K562 (cell line): ENCODE measurements at regions not wholly inside any gene's neighbourhood (a gene's known extent, or its start where the extent isn't known, plus 50 kb on each side); places are given as distances from the start of the nearest gene placed in this dataset.

ENCODE experiments used
- ATAC-seq: fragments of 200-7000 bp; cut with Tn5 transposase; 3 replicates; pipeline ENCODE4 v1.9.1; 2020; ENCODE audit warnings: moderate library complexity
- BruUV-seq: library from RNA; stranded (reverse); fragments of 400-500 nt; replicated peaks from 2 replicates; lab custom pipeline; 2021; lab: Mats Ljungman, UMichigan
- CTCF ChIA-PET: fragments of 300-600 bp; formaldehyde crosslinking; extraction: SDS; loops from one replicate; lab custom pipeline; 2021; ENCODE audit warnings: low intra/inter-chr PET ratio; lab: Yijun Ruan, JAX
- POLR2A ChIA-PET: fragments of 300-600, 350-650 bp; sonication (Branson Sonifier 250); formaldehyde crosslinking; extraction: SDS; loops from one replicate; lab custom pipeline; 2021; ENCODE audit warnings: antibody characterized with exemption, inconsistent platforms; lab: Yijun Ruan, JAX
- DNase-seq, 4 experiments: peaks; one replicate each; pipeline versions ENCODE4 v3.0.0 to v3.0.0-alpha.2; 2011 to 2018; ENCODE audit warnings: low spot score in 3 of 4, mixed read lengths in 3 of 4; ENCODE audit errors: extremely low read depth in 1 of 4
- FAIRE-seq: peaks from 2 replicates; lab custom pipeline; 2011; peaks lifted over from hg19 to GRCh38; lab: Jason Lieb, UNC
- H2AFZ ChIP-seq: 2 replicates; pipeline ENCODE4 v1.6.0; 2011; ENCODE audit warnings: low read depth, low read length, control low read depth, inconsistent platforms
- H3K27ac ChIP-seq: fragments of 200-600 bp; 3 replicates; pipeline ENCODE4 v1.8.0; 2011; ENCODE audit warnings: low read depth, mild to moderate bottlenecking, control low read depth, inconsistent platforms, low read length, moderate library complexity, mixed read lengths; ENCODE audit errors: extremely low read depth
- H3K27me3 ChIP-seq, 2 experiments: fragments of 300-600 bp in 1 of 2; 2 replicates in 1 of 2; 3 replicates in 1 of 2; pipeline versions ENCODE4 v1.6.0 to v1.8.0; 2011; ENCODE audit warnings: inconsistent platforms in 2 of 2, low read length in 2 of 2, mild to moderate bottlenecking in 1 of 2, mixed read lengths in 1 of 2, moderate library complexity in 1 of 2; ENCODE audit not compliant: control insufficient read depth in 2 of 2, insufficient read depth in 2 of 2
- H3K36me3 ChIP-seq: fragments of 300-600 bp; 3 replicates; pipeline ENCODE4 v1.8.0; 2011; ENCODE audit warnings: mild to moderate bottlenecking, low read length, inconsistent platforms; ENCODE audit not compliant: control insufficient read depth, insufficient read depth
- H3K4me1 ChIP-seq, 2 experiments: fragments of 200-600 bp in 1 of 2; replicated peaks in 1 of 2; 2 replicates in 1 of 2; 3 replicates in 1 of 2; pipeline versions ENCODE4 v1.5.1 to v1.8.0; 2011; ENCODE audit warnings: inconsistent platforms in 2 of 2, low read length in 2 of 2, mild to moderate bottlenecking in 1 of 2, mixed read lengths in 1 of 2, moderate library complexity in 1 of 2; ENCODE audit not compliant: control insufficient read depth in 2 of 2, insufficient read depth in 2 of 2
- H3K4me2 ChIP-seq: 2 replicates; pipeline ENCODE4 v1.6.1; 2011; ENCODE audit warnings: low read length, control low read depth, inconsistent platforms, mixed read lengths; ENCODE audit not compliant: insufficient read depth
- H3K4me3 ChIP-seq: fragments of 200-600 bp; sonication (generic), shearing (Covaris generic); 2 replicates; pipeline ENCODE4 v1.5.1; 2016; ENCODE audit warnings: control low read depth, inconsistent platforms
- H3K79me2 ChIP-seq: fragments of 200-600 bp; 3 replicates; pipeline ENCODE4 v1.8.0; 2011; ENCODE audit warnings: low read length, inconsistent platforms; ENCODE audit not compliant: control insufficient read depth, insufficient read depth
- H3K9ac ChIP-seq, 2 experiments: 2 replicates each; pipeline versions ENCODE4 v1.6.0 to v1.6.1; 2011; ENCODE audit warnings: low read depth in 2 of 2, low read length in 2 of 2, control low read depth in 1 of 2, inconsistent platforms in 1 of 2, mild to moderate bottlenecking in 1 of 2, mixed read lengths in 1 of 2; ENCODE audit not compliant: insufficient read depth in 1 of 2
- H3K9me1 ChIP-seq: one replicate; pipeline ENCODE4 v1.6.0; 2011; ENCODE audit warnings: inconsistent platforms, mild to moderate bottlenecking, low read length, moderate library complexity; ENCODE audit not compliant: control insufficient read depth, insufficient read depth
- H3K9me3 ChIP-seq: replicated peaks from 2 replicates; pipeline ENCODE4 v1.5.1; 2011; ENCODE audit warnings: low read depth, low read length, inconsistent platforms; ENCODE audit not compliant: control insufficient read depth, insufficient read depth
- H4K20me1 ChIP-seq: replicated peaks from 2 replicates; pipeline ENCODE4 v1.6.1; 2011; ENCODE audit warnings: low read length, inconsistent platforms, mixed read lengths; ENCODE audit not compliant: control insufficient read depth, insufficient read depth
- CTBP1 ChIP-seq: fragments of 450-650 bp; IDR thresholded peaks from 2 replicates; pipeline ENCODE4 v1.6.1; 2016; ENCODE audit warnings: borderline replicate concordance
- ESRRA ChIP-seq: fragments of 450-650 bp; IDR thresholded peaks from 2 replicates; pipeline ENCODE4 v1.6.1; 2014; ENCODE audit warnings: low read depth, mild to moderate bottlenecking, moderate library complexity, borderline replicate concordance
- RFX1 ChIP-seq: fragments of 450-650 bp; IDR thresholded peaks from 2 replicates; pipeline ENCODE4 v1.6.1; 2016; ENCODE audit warnings: mild to moderate bottlenecking, moderate library complexity
- SRSF7 ChIP-seq: fragments of 200-400 bp; formaldehyde crosslinking; optimal IDR thresholded peaks from 2 replicates; pipeline ENCODE3; 2017; ENCODE audit warnings: mild to moderate bottlenecking, low read depth, low read length
- ZNF140 ChIP-seq: fragments of 250-450 bp; sonication (Bioruptor Pico); IDR thresholded peaks from 2 replicates; pipeline ENCODE4 v1.8.0; 2021; ENCODE audit warnings: moderate library complexity, mild to moderate bottlenecking, inconsistent platforms
- WGBS: fragments of 100-300 bp; shearing (Covaris generic); methylation state at CpG from one replicate; pipeline ENCODE4 v1.1.6; 2016; ENCODE audit warnings: low coverage, mixed read lengths; ENCODE audit not compliant: insufficient coverage; ENCODE audit errors: missing lambda C conversion rate; 5-methylcytosine and 5-hydroxymethylcytosine counted together
- in situ Hi-C: fragments of 300-500 bp; cut with MboI; formaldehyde crosslinking; loops from 4 replicates; pipeline ENCODE4 v1.15.0; 2018; ENCODE audit warnings: inconsistent platforms, mixed read lengths
- intact Hi-C: fragments of 100-400 bp; cut with micrococcal nuclease; formaldehyde crosslinking; loops from 2 replicates; pipeline ENCODE4 v1.14.2; 2022
- TF ChIP-seq, protein P1 (sequence below): fragments of 450-650 bp; formaldehyde crosslinking; IDR thresholded peaks from 2 replicates; pipeline ENCODE4 v1.4.0; 2020; ENCODE audit warnings: mild to moderate bottlenecking, moderate library complexity
- TF ChIP-seq, protein P2 (sequence below): fragments of 450-650 bp; formaldehyde crosslinking; IDR thresholded peaks from 2 replicates; pipeline ENCODE4 v1.4.0; 2022; ENCODE audit warnings: missing genetic modification characterization
- TF ChIP-seq, protein P3 (sequence below), 2 experiments: fragments of 450-650 bp in 1 of 2; sonication (generic) in 1 of 2; formaldehyde crosslinking; conservative IDR thresholded peaks; 2 replicates each; pipeline versions ENCODE4 v1.4.0 to v1.8.1; 2020 to 2022; ENCODE audit warnings: mild to moderate bottlenecking in 1 of 2, missing genetic modification reagents in 1 of 2
- TF ChIP-seq, protein P4 (sequence below): fragments of 450-650 bp; IDR thresholded peaks from 2 replicates; pipeline ENCODE4 v1.7.0; 2016; ENCODE audit warnings: borderline replicate concordance
- TF ChIP-seq, protein P5 (sequence below): fragments of 450-650 bp; IDR thresholded peaks from 2 replicates; pipeline ENCODE4 v1.6.1; 2016; ENCODE audit warnings: low read depth, mild to moderate bottlenecking, moderate library complexity

DNA sequence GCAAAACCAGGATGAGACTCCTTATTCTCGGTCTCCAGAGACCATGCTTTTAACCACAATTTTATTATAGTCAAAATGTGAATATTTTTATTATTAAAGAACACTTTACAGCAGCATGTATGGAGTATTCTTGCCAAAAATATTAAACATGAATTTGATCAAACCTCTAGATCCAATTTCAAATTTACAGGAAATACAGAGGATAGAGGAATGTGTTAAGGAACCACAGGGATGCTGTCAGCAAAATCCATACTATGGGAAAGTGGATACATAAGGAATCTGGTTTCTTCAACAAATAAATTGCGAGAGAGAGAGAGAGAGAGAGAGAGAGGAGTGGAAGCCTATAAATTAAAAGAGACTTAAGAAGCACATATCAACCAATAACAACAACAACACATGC lies 348.2 kb upstream of the NUDT12 start:
- Histone ChIP-seq H3K9ac (no peak overlapping the region), H2AFZ (no peak overlapping the region), H3K9me3 (no peaks in the 10 kb centered on the region), H4K20me1 (no peaks in the 10 kb centered on the region), H3K9me1 (no peaks in the 10 kb centered on the region), H3K4me1 (no peaks in the 10 kb centered on the region), H3K4me3 (no peak overlapping the region), H3K36me3 (no peaks in the 10 kb centered on the region), H3K4me2 (no peak overlapping the region), H3K79me2 (no peaks in the 10 kb centered on the region), H3K27me3 (no peaks in the 10 kb centered on the region), H3K27ac (no peak overlapping the region)
- 0% methylated on average over 2 of the region's 2 CpGs for WGBS
- ChIA-PET POLR2A (no interaction called here), CTCF (no interaction called here)
- ATAC-seq, result no peak
- FAIRE-seq, result no peak
- in situ Hi-C loops (no loop called here), intact Hi-C loops (no loop called here)
- BruUV-seq, result no TSS peak
- no peak for DNase-seq
- no peak for TF ChIP-seq ESRRA
- TF ChIP-seq, protein P1, sequence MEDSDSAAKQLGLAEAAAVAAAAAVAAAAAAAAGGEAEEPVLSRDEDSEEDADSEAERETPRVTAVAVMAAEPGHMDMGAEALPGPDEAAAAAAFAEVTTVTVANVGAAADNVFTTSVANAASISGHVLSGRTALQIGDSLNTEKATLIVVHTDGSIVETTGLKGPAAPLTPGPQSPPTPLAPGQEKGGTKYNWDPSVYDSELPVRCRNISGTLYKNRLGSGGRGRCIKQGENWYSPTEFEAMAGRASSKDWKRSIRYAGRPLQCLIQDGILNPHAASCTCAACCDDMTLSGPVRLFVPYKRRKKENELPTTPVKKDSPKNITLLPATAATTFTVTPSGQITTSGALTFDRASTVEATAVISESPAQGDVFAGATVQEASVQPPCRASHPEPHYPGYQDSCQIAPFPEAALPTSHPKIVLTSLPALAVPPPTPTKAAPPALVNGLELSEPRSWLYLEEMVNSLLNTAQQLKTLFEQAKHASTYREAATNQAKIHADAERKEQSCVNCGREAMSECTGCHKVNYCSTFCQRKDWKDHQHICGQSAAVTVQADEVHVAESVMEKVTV (CRISPR knock-in tag), result no peak
- TF ChIP-seq, protein P2, sequence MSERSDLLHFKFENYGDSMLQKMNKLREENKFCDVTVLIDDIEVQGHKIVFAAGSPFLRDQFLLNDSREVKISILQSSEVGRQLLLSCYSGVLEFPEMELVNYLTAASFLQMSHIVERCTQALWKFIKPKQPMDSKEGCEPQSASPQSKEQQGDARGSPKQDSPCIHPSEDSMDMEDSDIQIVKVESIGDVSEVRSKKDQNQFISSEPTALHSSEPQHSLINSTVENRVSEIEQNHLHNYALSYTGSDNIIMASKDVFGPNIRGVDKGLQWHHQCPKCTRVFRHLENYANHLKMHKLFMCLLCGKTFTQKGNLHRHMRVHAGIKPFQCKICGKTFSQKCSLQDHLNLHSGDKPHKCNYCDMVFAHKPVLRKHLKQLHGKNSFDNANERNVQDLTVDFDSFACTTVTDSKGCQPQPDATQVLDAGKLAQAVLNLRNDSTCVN, result no peak
- TF ChIP-seq, protein P3, sequence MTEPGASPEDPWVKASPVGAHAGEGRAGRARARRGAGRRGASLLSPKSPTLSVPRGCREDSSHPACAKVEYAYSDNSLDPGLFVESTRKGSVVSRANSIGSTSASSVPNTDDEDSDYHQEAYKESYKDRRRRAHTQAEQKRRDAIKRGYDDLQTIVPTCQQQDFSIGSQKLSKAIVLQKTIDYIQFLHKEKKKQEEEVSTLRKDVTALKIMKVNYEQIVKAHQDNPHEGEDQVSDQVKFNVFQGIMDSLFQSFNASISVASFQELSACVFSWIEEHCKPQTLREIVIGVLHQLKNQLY (CRISPR knock-in tag; conservative IDR thresholded peaks at IDR 0.05), result no peak
- no peak for TF ChIP-seq SRSF7
- TF ChIP-seq, protein P4, sequence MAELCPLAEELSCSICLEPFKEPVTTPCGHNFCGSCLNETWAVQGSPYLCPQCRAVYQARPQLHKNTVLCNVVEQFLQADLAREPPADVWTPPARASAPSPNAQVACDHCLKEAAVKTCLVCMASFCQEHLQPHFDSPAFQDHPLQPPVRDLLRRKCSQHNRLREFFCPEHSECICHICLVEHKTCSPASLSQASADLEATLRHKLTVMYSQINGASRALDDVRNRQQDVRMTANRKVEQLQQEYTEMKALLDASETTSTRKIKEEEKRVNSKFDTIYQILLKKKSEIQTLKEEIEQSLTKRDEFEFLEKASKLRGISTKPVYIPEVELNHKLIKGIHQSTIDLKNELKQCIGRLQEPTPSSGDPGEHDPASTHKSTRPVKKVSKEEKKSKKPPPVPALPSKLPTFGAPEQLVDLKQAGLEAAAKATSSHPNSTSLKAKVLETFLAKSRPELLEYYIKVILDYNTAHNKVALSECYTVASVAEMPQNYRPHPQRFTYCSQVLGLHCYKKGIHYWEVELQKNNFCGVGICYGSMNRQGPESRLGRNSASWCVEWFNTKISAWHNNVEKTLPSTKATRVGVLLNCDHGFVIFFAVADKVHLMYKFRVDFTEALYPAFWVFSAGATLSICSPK, result no peak
- no peak for TF ChIP-seq RFX1
- TF ChIP-seq, protein P5, sequence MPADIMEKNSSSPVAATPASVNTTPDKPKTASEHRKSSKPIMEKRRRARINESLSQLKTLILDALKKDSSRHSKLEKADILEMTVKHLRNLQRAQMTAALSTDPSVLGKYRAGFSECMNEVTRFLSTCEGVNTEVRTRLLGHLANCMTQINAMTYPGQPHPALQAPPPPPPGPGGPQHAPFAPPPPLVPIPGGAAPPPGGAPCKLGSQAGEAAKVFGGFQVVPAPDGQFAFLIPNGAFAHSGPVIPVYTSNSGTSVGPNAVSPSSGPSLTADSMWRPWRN, result no peak
- TF ChIP-seq ZNF140 (CRISPR knock-in tag), result no peak
- TF ChIP-seq CTBP1, result no peak
